Panc1 (cell line): ENCODE measurements at regions not wholly inside any gene's neighbourhood (a gene's known extent, or its start where the extent isn't known, plus 50 kb on each side); places are given as distances from the start of the nearest gene placed in this dataset.

Experiments
- ATAC-seq: fragments of 200-7000 bp; cut with Tn5 transposase; 2 replicates; pipeline ENCODE4 v1.9.1; 2020; ENCODE audit warnings: mild to moderate bottlenecking, moderate library complexity
- BruUV-seq: library from RNA; stranded (reverse); fragments of 400-500 nt; replicated peaks from 2 replicates; lab custom pipeline; 2021; lab: Mats Ljungman, UMichigan
- CTCF ChIA-PET: fragments of 300-600 bp; sonication (Branson Sonifier 250); formaldehyde crosslinking; loops from one replicate; lab custom pipeline; 2022; ENCODE audit warnings: antibody characterized with exemption; lab: Charles Lee
- POLR2A ChIA-PET: fragments of 300-600 bp; sonication (Branson Sonifier 250); formaldehyde crosslinking; loops from one replicate; lab custom pipeline; 2022; ENCODE audit warnings: antibody characterized with exemption; lab: Charles Lee
- DNase-seq: peaks from one replicate; pipeline ENCODE4 v3.0.0-alpha.2; 2010; ENCODE audit warnings: low read depth, low spot score
- H3K27ac ChIP-seq: 2 replicates; pipeline ENCODE4 v1.5.1; 2011; ENCODE audit warnings: mild to moderate bottlenecking, low read length, inconsistent platforms
- H3K27me3 ChIP-seq: fragments of 200-500 bp; sonication (Bioruptor generic); 2 replicates; pipeline ENCODE4 v1.6.0; 2014; ENCODE audit warnings: low read length, inconsistent platforms; ENCODE audit not compliant: control insufficient read depth, insufficient read depth
- H3K36me3 ChIP-seq: fragments of 200-500 bp; sonication (Bioruptor generic); 2 replicates; pipeline ENCODE4 v1.5.1; 2014; ENCODE audit warnings: inconsistent platforms, mild to moderate bottlenecking, low read length, moderate library complexity; ENCODE audit not compliant: control insufficient read depth, insufficient read depth
- H3K4me1 ChIP-seq: 2 replicates; pipeline ENCODE4 v1.5.1; 2011; ENCODE audit warnings: inconsistent platforms, mild to moderate bottlenecking, low read length, moderate library complexity; ENCODE audit not compliant: control insufficient read depth, insufficient read depth
- H3K4me3 ChIP-seq, 2 experiments: 2 replicates each; pipeline ENCODE4 v1.5.1; 2011 to 2012; ENCODE audit warnings: low read depth in 2 of 2, low read length in 2 of 2, mild to moderate bottlenecking in 2 of 2, inconsistent platforms in 1 of 2, moderate library complexity in 1 of 2
- H3K9me3 ChIP-seq: fragments of 200-500 bp; sonication (Bioruptor generic); 2 replicates; pipeline ENCODE4 v1.5.1; 2014; ENCODE audit warnings: low read depth, mild to moderate bottlenecking, inconsistent platforms, low read length, moderate library complexity; ENCODE audit not compliant: control insufficient read depth, insufficient read depth
- POLR2AphosphoS5 ChIP-seq: IDR thresholded peaks from 2 replicates; pipeline ENCODE4 v1.6.1; 2012; ENCODE audit warnings: mild to moderate bottlenecking, low read depth, low read length, moderate library complexity
- SIN3A ChIP-seq: IDR thresholded peaks from 2 replicates; pipeline ENCODE4 v1.6.1; 2012; ENCODE audit warnings: low read depth, mild to moderate bottlenecking, low read length, moderate library complexity, borderline replicate concordance; ENCODE audit not compliant: insufficient read depth
- TCF7L2 ChIP-seq: IDR thresholded peaks from 2 replicates; pipeline ENCODE4 v1.6.1; 2011; ENCODE audit warnings: mild to moderate bottlenecking, low read depth, low read length, inconsistent platforms
- in situ Hi-C: cut with HindIII; loops from 2 replicates; pipeline ENCODE4 v1.10.0; 2016; ENCODE audit warnings: low sequenced_read_pairs, low pct_unique_long_range_greater_than_20kb
- intact Hi-C: fragments of 100-400 bp; cut with micrococcal nuclease; formaldehyde crosslinking; loops from one replicate; pipeline ENCODE4 v1.10.0; 2022; ENCODE audit not compliant: unreplicated experiment
- TF ChIP-seq, protein P1 (sequence below), 2 experiments: IDR thresholded peaks; 2 replicates each; pipeline ENCODE4 v1.6.1; 2011 to 2012; ENCODE audit warnings: low read depth in 2 of 2, control low read depth in 1 of 2, low read length in 1 of 2, mild to moderate bottlenecking in 1 of 2, moderate library complexity in 1 of 2; ENCODE audit not compliant: insufficient read depth in 1 of 2
- TF ChIP-seq, protein P2 (sequence below): fragments of 450-650 bp; IDR thresholded peaks from 2 replicates; pipeline ENCODE4 v1.5.1; 2017; ENCODE audit warnings: mild to moderate bottlenecking

GRCh38 chr5:21030981-21031380 is 1043.0 kb upstream of the CDH18 start:
- TF ChIP-seq SIN3A (no peak), TCF7L2 (no peak)
- TF ChIP-seq, protein P1, sequence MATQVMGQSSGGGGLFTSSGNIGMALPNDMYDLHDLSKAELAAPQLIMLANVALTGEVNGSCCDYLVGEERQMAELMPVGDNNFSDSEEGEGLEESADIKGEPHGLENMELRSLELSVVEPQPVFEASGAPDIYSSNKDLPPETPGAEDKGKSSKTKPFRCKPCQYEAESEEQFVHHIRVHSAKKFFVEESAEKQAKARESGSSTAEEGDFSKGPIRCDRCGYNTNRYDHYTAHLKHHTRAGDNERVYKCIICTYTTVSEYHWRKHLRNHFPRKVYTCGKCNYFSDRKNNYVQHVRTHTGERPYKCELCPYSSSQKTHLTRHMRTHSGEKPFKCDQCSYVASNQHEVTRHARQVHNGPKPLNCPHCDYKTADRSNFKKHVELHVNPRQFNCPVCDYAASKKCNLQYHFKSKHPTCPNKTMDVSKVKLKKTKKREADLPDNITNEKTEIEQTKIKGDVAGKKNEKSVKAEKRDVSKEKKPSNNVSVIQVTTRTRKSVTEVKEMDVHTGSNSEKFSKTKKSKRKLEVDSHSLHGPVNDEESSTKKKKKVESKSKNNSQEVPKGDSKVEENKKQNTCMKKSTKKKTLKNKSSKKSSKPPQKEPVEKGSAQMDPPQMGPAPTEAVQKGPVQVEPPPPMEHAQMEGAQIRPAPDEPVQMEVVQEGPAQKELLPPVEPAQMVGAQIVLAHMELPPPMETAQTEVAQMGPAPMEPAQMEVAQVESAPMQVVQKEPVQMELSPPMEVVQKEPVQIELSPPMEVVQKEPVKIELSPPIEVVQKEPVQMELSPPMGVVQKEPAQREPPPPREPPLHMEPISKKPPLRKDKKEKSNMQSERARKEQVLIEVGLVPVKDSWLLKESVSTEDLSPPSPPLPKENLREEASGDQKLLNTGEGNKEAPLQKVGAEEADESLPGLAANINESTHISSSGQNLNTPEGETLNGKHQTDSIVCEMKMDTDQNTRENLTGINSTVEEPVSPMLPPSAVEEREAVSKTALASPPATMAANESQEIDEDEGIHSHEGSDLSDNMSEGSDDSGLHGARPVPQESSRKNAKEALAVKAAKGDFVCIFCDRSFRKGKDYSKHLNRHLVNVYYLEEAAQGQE (IDR thresholded peaks at IDR 0.05; ENCODE audit: insufficient read depth in 1 of 2, low read depth in 2 of 2, low read length in 1 of 2), result no peak
- TF ChIP-seq, protein P2, sequence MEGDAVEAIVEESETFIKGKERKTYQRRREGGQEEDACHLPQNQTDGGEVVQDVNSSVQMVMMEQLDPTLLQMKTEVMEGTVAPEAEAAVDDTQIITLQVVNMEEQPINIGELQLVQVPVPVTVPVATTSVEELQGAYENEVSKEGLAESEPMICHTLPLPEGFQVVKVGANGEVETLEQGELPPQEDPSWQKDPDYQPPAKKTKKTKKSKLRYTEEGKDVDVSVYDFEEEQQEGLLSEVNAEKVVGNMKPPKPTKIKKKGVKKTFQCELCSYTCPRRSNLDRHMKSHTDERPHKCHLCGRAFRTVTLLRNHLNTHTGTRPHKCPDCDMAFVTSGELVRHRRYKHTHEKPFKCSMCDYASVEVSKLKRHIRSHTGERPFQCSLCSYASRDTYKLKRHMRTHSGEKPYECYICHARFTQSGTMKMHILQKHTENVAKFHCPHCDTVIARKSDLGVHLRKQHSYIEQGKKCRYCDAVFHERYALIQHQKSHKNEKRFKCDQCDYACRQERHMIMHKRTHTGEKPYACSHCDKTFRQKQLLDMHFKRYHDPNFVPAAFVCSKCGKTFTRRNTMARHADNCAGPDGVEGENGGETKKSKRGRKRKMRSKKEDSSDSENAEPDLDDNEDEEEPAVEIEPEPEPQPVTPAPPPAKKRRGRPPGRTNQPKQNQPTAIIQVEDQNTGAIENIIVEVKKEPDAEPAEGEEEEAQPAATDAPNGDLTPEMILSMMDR, result no peak
- intact Hi-C loops, result no loop called here

GRCh38 chr5:21024966-21025365 is 1037.0 kb upstream of the CDH18 start:
- intact Hi-C loops, result no loop called here
- no peak for TF ChIP-seq SIN3A
- H3K36me3 ChIP-seq, result no peaks in the 10 kb centered on the region
- no TSS peak for BruUV-seq
- no peak overlapping the region for H3K27ac ChIP-seq
- ChIA-PET POLR2A (no interaction called here), CTCF (no interaction called here)
- no peaks in the 10 kb centered on the region for H3K4me1 ChIP-seq
- in situ Hi-C loops, result no loop called here
- no peak for ATAC-seq
- H3K4me3 ChIP-seq, result no peak overlapping the region
- no peak for DNase-seq
- no peaks in the 10 kb centered on the region for H3K27me3 ChIP-seq
- H3K9me3 ChIP-seq, result peaks cover 5% of the 10 kb centered on the region; the same call in 1 of the 2 replicates

More at GRCh38 chr5:21030981-21031380, 1043.0 kb upstream of the CDH18 start:
- ChIA-PET POLR2A (no interaction called here), CTCF (no interaction called here)
- no peaks in the 10 kb centered on the region for H3K36me3 ChIP-seq
- no peaks in the 10 kb centered on the region for H3K4me1 ChIP-seq
- DNase-seq, result no peak
- H3K9me3 ChIP-seq, result no peaks in the 10 kb centered on the region
- no TSS peak for BruUV-seq
- H3K27me3 ChIP-seq, result no peaks in the 10 kb centered on the region
- no peak overlapping the region for H3K27ac ChIP-seq
- no peak overlapping the region for H3K4me3 ChIP-seq
- ATAC-seq, result no peak
- in situ Hi-C loops, result no loop called here

GRCh38 chr5:21013237-21013636 is 1025.2 kb upstream of the CDH18 start:
- ATAC-seq (no peak), DNase-seq (no peak)
- intact Hi-C loops (no loop called here), in situ Hi-C loops (no loop called here)
- CTCF ChIA-PET, result no interaction called here
- Histone ChIP-seq H3K27ac (no peak overlapping the region), H3K4me3 (no peak overlapping the region), H3K36me3 (no peaks in the 10 kb centered on the region), H3K27me3 (no peaks in the 10 kb centered on the region), H3K9me3 (no peaks in the 10 kb centered on the region), H3K4me1 (no peaks in the 10 kb centered on the region)
- POLR2A ChIA-PET, result no interaction called here
- no TSS peak for BruUV-seq
- TF ChIP-seq, protein P2, result no peak
- TF ChIP-seq POLR2AphosphoS5 (no peak), TCF7L2 (no peak), SIN3A (no peak)
- TF ChIP-seq, protein P1 (IDR thresholded peaks at IDR 0.05; ENCODE audit: insufficient read depth in 1 of 2, low read depth in 2 of 2, low read length in 1 of 2), result no peak
